AG04449 (cell line): ENCODE measurements at regions not wholly inside any gene's neighbourhood (a gene's known extent, or its start where the extent isn't known, plus 50 kb on each side); places are given as distances from the start of the nearest gene placed in this dataset.

Source experiments
- CTCF ChIA-PET: fragments of 350-600 bp; formaldehyde crosslinking; extraction: SDS; loops from one replicate; lab custom pipeline; 2021; ENCODE audit warnings: antibody characterized with exemption; lab: Yijun Ruan, JAX
- POLR2A ChIA-PET: fragments of 400-600, 350-600 bp; formaldehyde crosslinking; extraction: SDS; loops from one replicate; lab custom pipeline; 2020; ENCODE audit warnings: antibody characterized with exemption, inconsistent platforms; lab: Yijun Ruan, JAX
- DNase-seq: peaks from one replicate; pipeline ENCODE4 v3.0.0-alpha.2; 2010; ENCODE audit warnings: low read depth, low spot score
- H3K4me3 ChIP-seq: 2 replicates; pipeline ENCODE4 v1.5.1; 2011; ENCODE audit warnings: low read depth, mild to moderate bottlenecking, control low read depth, low read length
- TF ChIP-seq, protein P1 (sequence below): IDR thresholded peaks from one replicate; pipeline ENCODE4 v1.5.1; 2011; ENCODE audit warnings: mild to moderate bottlenecking, moderate library complexity, low read length, control low read depth, inconsistent platforms; ENCODE audit not compliant: insufficient read depth; ENCODE audit errors: missing control alignments

DNA sequence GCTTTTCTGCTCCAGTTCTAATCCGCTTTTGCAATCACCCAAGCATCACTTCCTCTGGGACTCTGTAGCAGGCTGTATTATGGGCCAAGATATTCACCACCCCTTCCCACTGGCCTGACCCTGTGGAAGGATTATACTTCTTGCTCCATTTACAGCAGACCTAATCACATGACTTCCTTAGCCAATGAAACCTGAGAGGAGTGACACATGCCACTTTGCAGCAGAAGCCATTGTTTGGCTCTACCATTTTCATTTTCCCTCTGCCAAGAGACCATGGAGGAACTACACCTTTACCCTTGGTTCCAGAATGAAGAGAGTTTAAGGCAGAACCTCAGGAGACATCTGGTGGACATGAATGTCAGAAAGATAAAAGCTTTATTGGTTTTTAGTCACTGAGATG is 134.9 kb upstream of the HSD17B12 start:
- ChIA-PET POLR2A (no interaction called here), CTCF (no interaction called here)
- no peak for DNase-seq

DNA sequence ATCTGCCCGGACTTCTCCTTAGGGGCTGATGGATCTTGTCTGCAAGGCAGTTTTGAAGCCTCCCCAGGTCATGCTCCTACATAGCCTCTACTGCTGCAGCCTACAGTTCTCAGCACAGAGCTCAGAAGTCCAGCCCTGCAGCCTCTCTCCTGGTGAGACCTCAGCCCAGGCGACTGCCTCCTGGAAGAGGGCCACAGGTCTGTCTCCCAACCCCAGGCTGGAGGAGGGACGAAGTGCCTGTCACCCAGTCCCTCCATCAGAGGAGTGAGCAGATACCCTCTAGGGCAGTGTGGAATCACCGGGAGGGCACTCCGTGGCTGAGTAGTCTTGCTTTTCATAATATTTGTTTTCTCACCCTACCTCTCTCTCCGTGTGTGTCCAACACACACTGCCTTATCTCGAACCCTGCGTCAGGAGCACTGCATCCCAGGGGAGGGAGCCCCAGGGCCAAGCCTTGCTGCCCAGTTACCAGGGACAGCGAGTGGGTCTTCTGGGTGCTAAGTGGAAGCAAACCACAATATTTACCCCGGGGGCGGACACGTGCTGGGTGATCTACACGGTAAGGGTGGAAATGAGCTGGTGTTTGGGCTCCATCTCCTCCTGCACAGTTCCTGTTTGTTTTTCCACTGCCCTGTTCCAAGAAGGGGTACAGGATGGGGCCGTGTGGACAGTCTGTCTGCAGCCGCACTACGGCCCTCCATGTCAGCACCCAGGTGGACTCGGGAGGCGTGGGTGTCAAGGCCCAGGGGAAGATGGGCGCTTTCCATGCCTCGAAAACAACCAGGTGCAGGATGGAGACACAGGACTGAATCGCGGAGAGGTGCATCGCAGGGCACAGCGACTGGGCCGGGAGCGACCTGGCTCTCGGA is 133.7 kb upstream of the HSD17B12 start:
- no peak overlapping the region for H3K4me3 ChIP-seq
- CTCF ChIA-PET, result interaction anchor here (1.5 kb wide), 1 partner anchor 21 kb away, joined by 5 read pairs; no protein-coding TSS in a partner anchor
- TF ChIP-seq, protein P1, sequence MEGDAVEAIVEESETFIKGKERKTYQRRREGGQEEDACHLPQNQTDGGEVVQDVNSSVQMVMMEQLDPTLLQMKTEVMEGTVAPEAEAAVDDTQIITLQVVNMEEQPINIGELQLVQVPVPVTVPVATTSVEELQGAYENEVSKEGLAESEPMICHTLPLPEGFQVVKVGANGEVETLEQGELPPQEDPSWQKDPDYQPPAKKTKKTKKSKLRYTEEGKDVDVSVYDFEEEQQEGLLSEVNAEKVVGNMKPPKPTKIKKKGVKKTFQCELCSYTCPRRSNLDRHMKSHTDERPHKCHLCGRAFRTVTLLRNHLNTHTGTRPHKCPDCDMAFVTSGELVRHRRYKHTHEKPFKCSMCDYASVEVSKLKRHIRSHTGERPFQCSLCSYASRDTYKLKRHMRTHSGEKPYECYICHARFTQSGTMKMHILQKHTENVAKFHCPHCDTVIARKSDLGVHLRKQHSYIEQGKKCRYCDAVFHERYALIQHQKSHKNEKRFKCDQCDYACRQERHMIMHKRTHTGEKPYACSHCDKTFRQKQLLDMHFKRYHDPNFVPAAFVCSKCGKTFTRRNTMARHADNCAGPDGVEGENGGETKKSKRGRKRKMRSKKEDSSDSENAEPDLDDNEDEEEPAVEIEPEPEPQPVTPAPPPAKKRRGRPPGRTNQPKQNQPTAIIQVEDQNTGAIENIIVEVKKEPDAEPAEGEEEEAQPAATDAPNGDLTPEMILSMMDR, result no peak
- POLR2A ChIA-PET, result no interaction called here
- no peak for DNase-seq

More for the DNA sequence above, 134.9 kb upstream of the HSD17B12 start:
- no peak overlapping the region for H3K4me3 ChIP-seq
- TF ChIP-seq, protein P1, result no peak

DNA sequence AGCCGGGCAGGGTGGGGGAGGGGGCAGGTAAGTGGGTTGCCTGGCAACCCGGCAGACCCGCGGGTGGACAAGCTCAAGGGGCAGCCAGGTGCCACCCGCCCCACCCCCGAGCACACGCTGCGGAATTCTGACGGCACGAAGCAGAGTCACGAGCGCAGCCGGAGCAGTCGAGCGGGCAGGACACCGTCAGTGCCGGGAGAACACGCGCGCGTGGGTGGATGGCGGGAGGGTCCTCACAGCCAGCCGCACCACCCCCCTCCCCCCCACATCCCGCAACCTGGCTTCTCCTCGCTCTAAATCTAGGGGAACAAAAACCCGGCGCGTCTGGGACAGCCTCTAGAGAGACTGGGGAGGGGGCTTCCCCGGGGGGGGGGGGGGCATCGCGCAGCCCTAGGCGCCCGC is 133.1 kb upstream of the HSD17B12 start:
- POLR2A ChIA-PET, result no interaction called here
- no peak for DNase-seq
- H3K4me3 ChIP-seq, result no peak overlapping the region
- CTCF ChIA-PET, result interaction anchor here (1.5 kb wide), 1 partner anchor 20 kb away, joined by 5 read pairs; no protein-coding TSS in a partner anchor
- TF ChIP-seq, protein P1, result no peak

DNA sequence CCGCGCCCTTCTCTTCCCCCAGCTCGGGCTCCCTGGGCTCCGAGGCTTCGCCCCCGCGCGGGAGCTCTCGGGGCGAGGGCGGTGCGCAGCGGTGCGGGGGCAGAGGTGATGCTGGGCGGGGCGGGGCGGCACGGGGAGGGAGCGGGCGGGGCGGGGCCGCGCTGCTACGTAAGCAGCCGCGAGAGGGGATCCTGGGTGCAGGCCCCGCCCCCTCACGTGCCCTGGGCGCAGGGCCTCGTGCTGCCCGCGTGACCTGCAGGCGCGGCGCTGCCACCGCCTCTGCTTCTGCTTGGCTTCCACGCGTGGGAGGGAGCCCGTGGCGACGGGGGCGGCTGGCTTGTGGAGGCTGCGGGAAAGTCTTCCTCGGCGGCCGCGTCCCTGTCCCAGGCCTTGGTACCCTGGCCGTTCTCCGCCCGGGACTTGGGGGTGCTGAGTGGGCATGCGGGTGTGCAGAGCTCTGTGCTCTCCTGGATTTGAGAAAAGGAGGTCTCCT is 132.6 kb upstream of the HSD17B12 start:
- ChIA-PET CTCF (no interaction called here), POLR2A (no interaction called here)
- TF ChIP-seq, protein P1, result no peak
- no peak overlapping the region for H3K4me3 ChIP-seq
- no peak for DNase-seq

DNA sequence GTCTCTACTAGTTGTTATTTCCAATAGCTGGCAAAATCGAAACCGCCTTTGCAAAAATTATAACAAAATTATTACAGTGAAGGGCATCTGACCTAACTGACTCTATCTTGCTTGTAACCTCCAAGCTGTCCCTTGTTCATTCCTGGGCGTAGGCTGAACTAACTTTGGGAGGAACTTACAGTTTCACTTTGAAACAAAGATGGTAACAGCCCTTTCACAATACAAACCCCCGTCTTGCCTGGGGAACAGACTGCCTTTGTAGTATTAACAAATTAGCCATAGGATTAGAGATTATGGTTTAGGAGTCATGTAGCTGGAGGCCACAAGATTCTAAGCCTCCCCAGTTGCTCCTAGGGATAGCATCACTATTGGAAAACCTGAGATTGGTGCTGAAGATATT is 131.6 kb upstream of the HSD17B12 start:
- TF ChIP-seq, protein P1, result no peak
- no peak for DNase-seq
- ChIA-PET POLR2A (no interaction called here), CTCF (no interaction called here)
- no peak overlapping the region for H3K4me3 ChIP-seq

DNA sequence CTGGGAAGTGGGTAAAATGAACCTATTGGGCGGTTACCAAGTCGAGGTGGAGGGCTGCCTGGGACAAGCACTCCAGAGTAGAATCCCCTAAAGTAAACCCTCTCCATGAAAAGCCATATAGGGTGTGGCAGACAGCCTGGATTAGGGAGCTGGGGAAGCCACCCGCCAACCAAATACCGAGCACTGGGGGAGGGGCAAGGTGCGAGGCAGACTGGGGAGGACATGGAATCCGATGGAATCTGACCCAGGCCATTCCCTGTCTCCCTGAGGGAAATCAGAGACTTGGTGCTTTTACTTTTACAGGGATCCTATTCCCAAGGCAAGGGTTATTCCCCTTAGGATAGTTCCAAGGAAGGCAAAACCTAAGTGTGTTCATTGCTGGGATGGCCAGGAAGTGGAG is 130.9 kb upstream of the HSD17B12 start:
- ChIA-PET POLR2A (no interaction called here), CTCF (no interaction called here)
- TF ChIP-seq, protein P1, result no peak
- H3K4me3 ChIP-seq, result no peak overlapping the region
- no peak for DNase-seq
